Stomach (tissue), 8 donors: ENCODE measurements at regions not wholly inside any gene's neighbourhood (a gene's known extent, or its start where the extent isn't known, plus 50 kb on each side); places are given as distances from the start of the nearest gene placed in this dataset.

ENCODE experiments used
- DNase-seq, 2 donors: peaks; one replicate each; pipeline versions ENCODE4 v3.0.0 to v3.0.0-alpha.2; 2013 to 2019
- H3K27ac ChIP-seq, 5 donors: fragments of 200-600 bp in 4 of 5; sonication (generic) in 4 of 5; one replicate each; pipeline ENCODE4 v1.5.1; 2013 to 2019; ENCODE audit warnings: mild to moderate bottlenecking in 1 of 5, moderate library complexity in 1 of 5
- H3K27me3 ChIP-seq, 3 donors: fragments of 200-600 bp; sonication (generic); one replicate each; pipeline ENCODE4 v1.5.1; 2017 to 2019; ENCODE audit warnings: mixed run types in 1 of 3
- H3K36me3 ChIP-seq, 4 donors: fragments of 200-600 bp; sonication (generic); 1 replicate in 3 of 4; 2 replicates in 1 of 4; pipeline ENCODE4 v1.5.1; 2016 to 2019
- H3K4me1 ChIP-seq, 4 donors: fragments of 200-600 bp; sonication (generic); one replicate each; pipeline ENCODE4 v1.5.1; 2016 to 2019
- H3K4me3 ChIP-seq, 4 donors: fragments of 200-600 bp; sonication (generic) in 3 of 4; one replicate each; pipeline ENCODE4 v1.5.1; 2016 to 2019; ENCODE audit warnings: mild to moderate bottlenecking in 1 of 4
- H3K9me3 ChIP-seq, 4 donors: fragments of 200-600 bp; sonication (generic); one replicate each; pipeline ENCODE4 v1.5.1; 2016 to 2019
- CTCF ChIP-seq, 7 experiments: fragments of 450-650 bp in 4 of 7; fragments of 200-600 bp in 3 of 7; sonication (generic) in 3 of 7; IDR thresholded peaks; one replicate each; pipeline ENCODE4 v1.5.1; 2016 to 2019; ENCODE audit warnings: antibody characterized with exemption in 7 of 7, control low read depth in 2 of 7, mild to moderate bottlenecking in 1 of 7
- EP300 ChIP-seq: sonication (generic); formaldehyde crosslinking; IDR thresholded peaks from one replicate; pipeline ENCODE4 v1.6.1; 2017; ENCODE audit warnings: antibody characterized with exemption
- POLR2A ChIP-seq, 4 donors: fragments of 450-650 bp; IDR thresholded peaks; one replicate each; pipeline ENCODE4 v1.6.1; 2016; ENCODE audit warnings: antibody characterized with exemption in 4 of 4, control low read depth in 2 of 4, mild to moderate bottlenecking in 1 of 4, moderate library complexity in 1 of 4
- POLR2AphosphoS5 ChIP-seq, 3 donors: sonication (generic); formaldehyde crosslinking; IDR thresholded peaks; one replicate each; pipeline ENCODE4 v1.6.1; 2016; ENCODE audit warnings: antibody characterized with exemption in 3 of 3
- WGBS, 5 donors: extraction: QIAGEN DNeasy Blood & Tissue Kit in 3 of 5; methylation state at CpG; one replicate each; pipeline versions ENCODE4 v1.1.5 to v1.1.7; 2013 to 2018; 5-methylcytosine and 5-hydroxymethylcytosine counted together
- intact Hi-C: fragments of 100-400 bp; cut with DNase I; formaldehyde crosslinking; loops from one replicate; pipeline ENCODE4 v1.15.1; 2023; ENCODE audit warnings: low total_unique reads
- donor health status: healthy with polysubstance abuse.
- donor health status: Bipolar disorder and iron deficiency.
- donor health status: healthy.

- H3K9me3 ChIP-seq, result no peaks in the 10 kb centered on the region
- no peak overlapping the region for H3K4me3 ChIP-seq
- H3K36me3 ChIP-seq, result no peaks in the 10 kb centered on the region
- no peaks in the 10 kb centered on the region for H3K4me1 ChIP-seq
- WGBS, 5 donors, result 61 to 82% (median 80%) methylated on average over 1 of the region's 1 CpG
- TF ChIP-seq CTCF (IDR thresholded peaks at IDR 0.05), result no peak
- TF ChIP-seq POLR2A (IDR thresholded peaks at IDR 0.05), result no peak
- no peak for TF ChIP-seq EP300
- TF ChIP-seq POLR2AphosphoS5 (IDR thresholded peaks at IDR 0.05), result no peak
- H3K27ac ChIP-seq, result no peak overlapping the region
- intact Hi-C loops, result no loop called here
- no peak for DNase-seq
- no peaks in the 10 kb centered on the region for H3K27me3 ChIP-seq
Measured at GRCh38 chr2:13197248-13197647, 480.5 kb downstream of the TRIB2 start.

- Histone ChIP-seq H3K9me3 (peaks cover 0 to 7% (median 0%) of the 10 kb centered on the region in 4 donors), H3K27ac (no peak overlapping the region), H3K4me3 (no peak overlapping the region), H3K36me3 (no peaks in the 10 kb centered on the region), H3K4me1 (no peaks in the 10 kb centered on the region), H3K27me3 (no peaks in the 10 kb centered on the region)
- no peak for TF ChIP-seq EP300
- peak in 1 of 7 experiments; percentile 15 for TF ChIP-seq CTCF (IDR thresholded peaks at IDR 0.05)
- intact Hi-C loops, result no loop called here
- DNase-seq, result no peak
- 53 to 75% (median 63%) methylated on average over 2 of the region's 2 CpGs for WGBS, 5 donors
Measured at GRCh38 chr2:13201924-13202323, 485.2 kb downstream of the TRIB2 start.

GRCh38 chr2:13212115-13212514, 495.4 kb downstream of the TRIB2 start:
- no peak for DNase-seq
- peaks cover 0 to 18% (median 14%) of the 10 kb centered on the region in 4 donors for H3K9me3 ChIP-seq
- H3K27me3 ChIP-seq, result no peaks in the 10 kb centered on the region
- H3K27ac ChIP-seq, result no peak overlapping the region
- H3K4me3 ChIP-seq, result no peak overlapping the region
- intact Hi-C loops, result no loop called here
- H3K4me1 ChIP-seq, result no peaks in the 10 kb centered on the region
- no peak for TF ChIP-seq CTCF (IDR thresholded peaks at IDR 0.05)
- no peak for TF ChIP-seq POLR2A (IDR thresholded peaks at IDR 0.05)
- no peak for TF ChIP-seq EP300
- no peak for TF ChIP-seq POLR2AphosphoS5 (IDR thresholded peaks at IDR 0.05)
- no peaks in the 10 kb centered on the region for H3K36me3 ChIP-seq

GRCh38 chr2:13218205-13218604, 501.5 kb downstream of the TRIB2 start:
- no peaks in the 10 kb centered on the region for H3K36me3 ChIP-seq
- H3K27ac ChIP-seq, result no peak overlapping the region
- H3K27me3 ChIP-seq, result no peaks in the 10 kb centered on the region
- TF ChIP-seq POLR2A (IDR thresholded peaks at IDR 0.05) (no peak), CTCF (IDR thresholded peaks at IDR 0.05) (no peak)
- H3K4me1 ChIP-seq, result no peaks in the 10 kb centered on the region
- DNase-seq, result no peak
- H3K4me3 ChIP-seq, result no peak overlapping the region
- intact Hi-C loops, result no loop called here
- peaks cover 0 to 11% (median 5%) of the 10 kb centered on the region in 4 donors for H3K9me3 ChIP-seq

- intact Hi-C loops, result no loop called here
- Histone ChIP-seq H3K36me3 (no peaks in the 10 kb centered on the region), H3K27ac (no peak overlapping the region), H3K27me3 (no peaks in the 10 kb centered on the region), H3K4me1 (no peaks in the 10 kb centered on the region), H3K4me3 (no peak overlapping the region), H3K9me3 (no peaks in the 10 kb centered on the region)
- no peak for DNase-seq
- TF ChIP-seq POLR2A (IDR thresholded peaks at IDR 0.05), result no peak
- TF ChIP-seq POLR2AphosphoS5 (IDR thresholded peaks at IDR 0.05), result no peak
- no peak for TF ChIP-seq CTCF (IDR thresholded peaks at IDR 0.05)
- no peak for TF ChIP-seq EP300
- 54 to 65% (median 55%) methylated on average over 5 of the region's 5 CpGs for WGBS, 5 donors
Measured at GRCh38 chr2:13227578-13227977, 510.8 kb downstream of the TRIB2 start.
